NCI-H82 (cell line): ENCODE measurements at regions not wholly inside any gene's neighbourhood (a gene's known extent, or its start where the extent isn't known, plus 50 kb on each side); places are given as distances from the start of the nearest gene placed in this dataset.
"Not testable (repeated sequence)": the region's sequence is repeated elsewhere in the genome, so short reads cannot be mapped to it uniquely, and the experiment has no call there.

Experiments used
- DNase-seq: peaks from one replicate; lab custom pipeline; 2025; lab: John Stamatoyannopoulos, UW

- no peak for DNase-seq
These were observed 68.7 kb downstream of the MEPE start for GRCh38 chr4:87901422-87901992.

GRCh38 chr4:87904639-87905160 is 70.8 kb upstream of the SPP1 start:
- DNase-seq, result no peak

- no peak for DNase-seq
These were observed 67.2 kb upstream of the SPP1 start for GRCh38 chr4:87908336-87908735.

GRCh38 chr4:87910795-87911194 is 64.7 kb upstream of the SPP1 start:
- peak; percentile 49 for DNase-seq

- no peak for DNase-seq
These were observed 64.2 kb upstream of the SPP1 start for GRCh38 chr4:87911252-87911774.

GRCh38 chr4:87912164-87913004 is 63.1 kb upstream of the SPP1 start:
- peak; percentile 41 for DNase-seq

GRCh38 chr4:87913896-87914295 is 61.6 kb upstream of the SPP1 start:
- no peak for DNase-seq

- DNase-seq, result no peak
These were observed 59.9 kb upstream of the SPP1 start for GRCh38 chr4:87915621-87916020.

GRCh38 chr4:87916626-87917025 is 58.9 kb upstream of the SPP1 start:
- DNase-seq, result peak; percentile 7

GRCh38 chr4:87917911-87918310 is 57.6 kb upstream of the SPP1 start:
- not testable (repeated sequence) for DNase-seq

- DNase-seq, result no peak
These were observed 57.0 kb upstream of the SPP1 start for GRCh38 chr4:87918314-87919058.

- not testable (repeated sequence) for DNase-seq
These were observed 56.2 kb upstream of the SPP1 start for GRCh38 chr4:87919304-87919703.

- no peak for DNase-seq
These were observed 55.6 kb upstream of the SPP1 start for GRCh38 chr4:87919941-87920340.

- no peak for DNase-seq
These were observed 55.0 kb upstream of the SPP1 start for GRCh38 chr4:87920478-87920877.

GRCh38 chr4:87921626-87922479 is 53.7 kb upstream of the SPP1 start:
- not testable (repeated sequence) for DNase-seq

- not testable (repeated sequence) for DNase-seq
These were observed 51.4 kb upstream of the SPP1 start for GRCh38 chr4:87924146-87924545.
